ENCODE measurements at regions not wholly inside any gene's neighbourhood (a gene's known extent, or its start where the extent isn't known, plus 50 kb on each side); places are given as distances from the start of the nearest gene placed in this dataset.

GRCh38 chr2:174686430-174686829 is 77.8 kb downstream of the CHRNA1 start:
- TF ChIP-seq POLR2A (IDR thresholded peaks at IDR 0.05) (no peak), CTCF (IDR thresholded peaks at IDR 0.05) (no peak)
